Esophagus muscularis mucosa (tissue), 3 donors: ENCODE measurements at regions not wholly inside any gene's neighbourhood (a gene's known extent, or its start where the extent isn't known, plus 50 kb on each side); places are given as distances from the start of the nearest gene placed in this dataset.

Experiments used
- POLR2A ChIP-seq: fragments of 450-650 bp; IDR thresholded peaks from one replicate; pipeline ENCODE4 v1.6.1; 2017; ENCODE audit warnings: antibody characterized with exemption, moderate library complexity, mild to moderate bottlenecking, low read depth
- TF ChIP-seq, protein P1 (sequence below), 3 experiments: fragments of 200-600 bp in 2 of 3; fragments of 450-650 bp in 1 of 3; sonication (generic) in 2 of 3; IDR thresholded peaks; one replicate each; pipeline ENCODE4 v1.5.1; 2017 to 2019; ENCODE audit warnings: antibody characterized with exemption in 3 of 3, mild to moderate bottlenecking in 2 of 3, moderate library complexity in 1 of 3

DNA sequence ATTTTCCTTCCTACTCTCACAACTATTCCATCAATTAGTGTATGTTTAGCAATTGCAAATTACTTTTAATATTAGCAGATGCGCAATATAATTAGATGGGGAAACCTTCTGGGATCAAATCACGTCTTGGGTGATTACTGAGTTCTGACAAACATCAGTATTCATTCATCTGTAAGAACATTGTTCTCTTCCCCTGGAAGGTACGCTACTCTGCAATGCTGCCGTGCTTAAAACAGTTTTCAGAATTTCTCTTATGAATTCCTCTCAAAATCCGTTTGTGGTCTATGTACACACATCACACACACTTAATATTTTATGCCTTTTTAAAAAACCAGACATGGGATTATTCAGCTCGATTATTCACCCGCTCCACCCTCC is 237.5 kb upstream of the NEBL start:
- no peak for TF ChIP-seq POLR2A
- TF ChIP-seq, protein P1, sequence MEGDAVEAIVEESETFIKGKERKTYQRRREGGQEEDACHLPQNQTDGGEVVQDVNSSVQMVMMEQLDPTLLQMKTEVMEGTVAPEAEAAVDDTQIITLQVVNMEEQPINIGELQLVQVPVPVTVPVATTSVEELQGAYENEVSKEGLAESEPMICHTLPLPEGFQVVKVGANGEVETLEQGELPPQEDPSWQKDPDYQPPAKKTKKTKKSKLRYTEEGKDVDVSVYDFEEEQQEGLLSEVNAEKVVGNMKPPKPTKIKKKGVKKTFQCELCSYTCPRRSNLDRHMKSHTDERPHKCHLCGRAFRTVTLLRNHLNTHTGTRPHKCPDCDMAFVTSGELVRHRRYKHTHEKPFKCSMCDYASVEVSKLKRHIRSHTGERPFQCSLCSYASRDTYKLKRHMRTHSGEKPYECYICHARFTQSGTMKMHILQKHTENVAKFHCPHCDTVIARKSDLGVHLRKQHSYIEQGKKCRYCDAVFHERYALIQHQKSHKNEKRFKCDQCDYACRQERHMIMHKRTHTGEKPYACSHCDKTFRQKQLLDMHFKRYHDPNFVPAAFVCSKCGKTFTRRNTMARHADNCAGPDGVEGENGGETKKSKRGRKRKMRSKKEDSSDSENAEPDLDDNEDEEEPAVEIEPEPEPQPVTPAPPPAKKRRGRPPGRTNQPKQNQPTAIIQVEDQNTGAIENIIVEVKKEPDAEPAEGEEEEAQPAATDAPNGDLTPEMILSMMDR (IDR thresholded peaks at IDR 0.05): no peak
